GM12878 (cell line): ENCODE measurements at regions not wholly inside any gene's neighbourhood (a gene's known extent, or its start where the extent isn't known, plus 50 kb on each side); places are given as distances from the start of the nearest gene placed in this dataset.

Experiments
- ASH2L ChIP-seq: fragments of 300-600, 200-600 bp; sonication (generic); IDR thresholded peaks from 2 replicates; pipeline ENCODE4 v1.6.1; 2017; ENCODE audit warnings: low read depth, mild to moderate bottlenecking, borderline replicate concordance
- BCL11A ChIP-seq: IDR thresholded peaks from 2 replicates; pipeline ENCODE4 v1.6.1; 2011; ENCODE audit warnings: low read depth, low read length
- CHD4 ChIP-seq: fragments of 200-600 bp; sonication (generic); IDR thresholded peaks from 2 replicates; pipeline ENCODE4 v1.6.1; 2016; ENCODE audit warnings: mild to moderate bottlenecking
- CREB1 ChIP-seq: IDR thresholded peaks from 2 replicates; pipeline ENCODE4 v1.6.1; 2012; ENCODE audit warnings: low read depth, mild to moderate bottlenecking, inconsistent platforms
- E2F4 ChIP-seq: IDR thresholded peaks from 2 replicates; pipeline ENCODE4 v1.6.1; 2012; ENCODE audit warnings: low read depth, low read length, improper control_type of control experiment
- EP300 ChIP-seq, 2 experiments: fragments of 150-350 bp in 1 of 2; IDR thresholded peaks; 2 replicates each; pipeline ENCODE4 v1.6.1; 2011 to 2012; ENCODE audit warnings: low read depth in 2 of 2, low read length in 2 of 2, borderline replicate concordance in 1 of 2, improper control_type of control experiment in 1 of 2, inconsistent platforms in 1 of 2; ENCODE audit not compliant: control insufficient read depth in 1 of 2
- ETV6 ChIP-seq, 2 experiments: fragments of 450-650 bp in 1 of 2; IDR thresholded peaks in 1 of 2; conservative IDR thresholded peaks in 1 of 2; 2 replicates each; pipeline ENCODE4 v1.6.1; 2014; ENCODE audit warnings: antibody characterized with exemption in 1 of 2, borderline replicate concordance in 1 of 2, low read depth in 1 of 2, mild to moderate bottlenecking in 1 of 2, moderate library complexity in 1 of 2
- HCFC1 ChIP-seq: fragments of 150-350 bp; IDR thresholded peaks from 2 replicates; pipeline ENCODE4 v1.6.1; 2014; ENCODE audit warnings: low read length
- KLF5 ChIP-seq: fragments of 450-650 bp; IDR thresholded peaks from 2 replicates; pipeline ENCODE4 v1.6.1; 2014; ENCODE audit warnings: mild to moderate bottlenecking; ENCODE audit not compliant: partially characterized antibody
- MTA2 ChIP-seq: fragments of 450-650 bp; IDR thresholded peaks from 2 replicates; pipeline ENCODE4 v1.6.1; 2016; ENCODE audit warnings: low read depth, mild to moderate bottlenecking, moderate library complexity
- MXI1 ChIP-seq: fragments of 150-350 bp; IDR thresholded peaks from 2 replicates; pipeline ENCODE4 v1.6.1; 2011; ENCODE audit warnings: low read depth, mild to moderate bottlenecking, inconsistent platforms, low read length, improper control_type of control experiment
- POU2F2 ChIP-seq: IDR thresholded peaks from 3 replicates; pipeline ENCODE4 v1.6.1; 2011; ENCODE audit warnings: low read depth, mild to moderate bottlenecking, low read length, borderline replicate concordance
- RAD21 ChIP-seq: IDR thresholded peaks from 2 replicates; pipeline ENCODE4 v1.6.1; 2011; ENCODE audit warnings: mild to moderate bottlenecking, low read depth, low read length, moderate library complexity; ENCODE audit not compliant: insufficient read depth
- SIN3A ChIP-seq: IDR thresholded peaks from 2 replicates; pipeline ENCODE4 v1.6.1; 2012; ENCODE audit warnings: low read depth, low read length, improper control_type of control experiment
- SMAD1 ChIP-seq: fragments of 450-650 bp; IDR thresholded peaks from 2 replicates; pipeline ENCODE4 v1.6.1; 2018; ENCODE audit warnings: mild to moderate bottlenecking, low read depth; ENCODE audit not compliant: partially characterized antibody
- STAT1 ChIP-seq: fragments of 450-650 bp; conservative IDR thresholded peaks from 2 replicates; pipeline ENCODE4 v1.6.1; 2014; ENCODE audit warnings: antibody characterized with exemption, mild to moderate bottlenecking
- USF2 ChIP-seq: IDR thresholded peaks from 2 replicates; pipeline ENCODE4 v1.6.1; 2011; ENCODE audit warnings: low read depth, low read length, improper control_type of control experiment, borderline replicate concordance

- no peak for TF ChIP-seq E2F4
- TF ChIP-seq SIN3A, result no peak
- no peak for TF ChIP-seq STAT1
- TF ChIP-seq SMAD1, result no peak
- TF ChIP-seq BCL11A, result no peak
- no peak for TF ChIP-seq EP300 (IDR thresholded peaks at IDR 0.05; ENCODE audit: borderline replicate concordance in 1 of 2, control insufficient read depth in 1 of 2, low read depth in 2 of 2, low read length in 2 of 2)
- peak; percentile 48; the same call in 1 of the 2 replicates for TF ChIP-seq MTA2
- TF ChIP-seq KLF5, result no peak
- TF ChIP-seq ASH2L, result no peak
- TF ChIP-seq HCFC1, result peak; percentile 54; the same call in 1 of the 2 replicates
- TF ChIP-seq USF2, result no peak
- TF ChIP-seq MXI1, result 0 out of 2 replicates have a peak, but pooled peaks have one; percentile 21
- no peak for TF ChIP-seq CHD4
- peak; percentile 77; the same call in 2 of the 3 replicates for TF ChIP-seq POU2F2
- TF ChIP-seq RAD21, result no peak
- 0 out of 2 replicates have a peak, but pooled peaks have one; percentile 32 for TF ChIP-seq CREB1
- TF ChIP-seq ETV6 (conservative IDR thresholded peaks at IDR 0.05 in 1 of 2, IDR thresholded peaks at IDR 0.05 in 1 of 2; ENCODE audit: borderline replicate concordance in 1 of 2, low read depth in 1 of 2), result no peak
- TF ChIP-seq, all 136 proteins: peak for 16
Observed at GRCh38 chr4:112813790-112814189, 176.8 kb downstream of the LARP7 start (continued).
